B cell (primary cell): ENCODE measurements at regions not wholly inside any gene's neighbourhood (a gene's known extent, or its start where the extent isn't known, plus 50 kb on each side); places are given as distances from the start of the nearest gene placed in this dataset.

ENCODE experiments used
- ATAC-seq: fragments of 200-7000 bp; cut with Tn5 transposase; one replicate; pipeline ENCODE4 v1.10.0; 2021; ENCODE audit warnings: low read depth, mild to moderate bottlenecking, moderate number of reproducible peaks, moderate library complexity
- CTCF ChIA-PET: fragments of 350-600 bp; sonication (Branson Sonifier 250); formaldehyde crosslinking; loops from one replicate; lab custom pipeline; 2021; ENCODE audit warnings: antibody characterized with exemption, inconsistent platforms; lab: Charles Lee
- POLR2A ChIA-PET: fragments of 350-600 bp; sonication (Branson Sonifier 250); formaldehyde crosslinking; loops from one replicate; lab custom pipeline; 2021; ENCODE audit warnings: antibody characterized with exemption; lab: Charles Lee
- DNase-seq: peaks from one replicate; pipeline ENCODE4 v3.0.0; 2013
- H2AFZ ChIP-seq: 2 replicates; pipeline ENCODE4 v1.6.1; 2012; ENCODE audit warnings: mild to moderate bottlenecking, low read depth, low read length; ENCODE audit not compliant: insufficient read depth, poor library complexity, severe bottlenecking
- H3K27ac ChIP-seq, 2 donors: 1 replicate in 1 of 2; 2 replicates in 1 of 2; pipeline ENCODE4 v1.5.1; 2012 to 2013; ENCODE audit warnings: low read length in 2 of 2, mild to moderate bottlenecking in 2 of 2, moderate library complexity in 1 of 2
- H3K27me3 ChIP-seq, 4 experiments: fragments of 200-600 bp in 1 of 4; sonication (generic) in 1 of 4; replicated peaks in 1 of 4; 1 replicate in 2 of 4; 2 replicates in 2 of 4; pipeline versions ENCODE4 v1.6.1 to v1.7.0; 2013 to 2016; ENCODE audit warnings: low read length in 3 of 4, mild to moderate bottlenecking in 2 of 4, mixed read lengths in 1 of 4, moderate library complexity in 1 of 4; ENCODE audit not compliant: insufficient read depth in 4 of 4, control insufficient read depth in 3 of 4; ENCODE audit errors: control extremely low read depth in 1 of 4
- H3K36me3 ChIP-seq, 2 experiments: replicated peaks in 1 of 2; 1 replicate in 1 of 2; 2 replicates in 1 of 2; pipeline versions ENCODE4 v1.6.1 to v1.7.1; 2013; ENCODE audit warnings: low read length in 1 of 2; ENCODE audit not compliant: insufficient read depth in 2 of 2, control insufficient read depth in 1 of 2; ENCODE audit errors: control extremely low read depth in 1 of 2, extremely low read depth in 1 of 2
- H3K4me1 ChIP-seq, 2 donors: fragments of 200-600 bp in 1 of 2; sonication (generic) in 1 of 2; 1 replicate in 1 of 2; 2 replicates in 1 of 2; pipeline versions ENCODE4 v1.5.1 to v1.6.1; 2013 to 2017; ENCODE audit warnings: low read length in 2 of 2; ENCODE audit not compliant: control insufficient read depth in 2 of 2, insufficient read depth in 2 of 2
- H3K4me2 ChIP-seq: replicated peaks from 2 replicates; pipeline ENCODE3; 2012; ENCODE audit warnings: mild to moderate bottlenecking, low read depth, low read length; ENCODE audit not compliant: poor library complexity, severe bottlenecking
- H3K4me3 ChIP-seq, 5 experiments: fragments of 200-600 bp in 1 of 5; sonication (generic) in 1 of 5; 1 replicate in 3 of 5; 2 replicates in 2 of 5; pipeline versions ENCODE4 v1.5.1 to v1.7.0; 2011 to 2016; ENCODE audit warnings: low read length in 4 of 5, mild to moderate bottlenecking in 4 of 5, low read depth in 2 of 5, control low read depth in 1 of 5, moderate library complexity in 1 of 5; ENCODE audit not compliant: insufficient read depth in 1 of 5; ENCODE audit errors: control extremely low read depth in 1 of 5, extremely low read depth in 1 of 5
- H3K79me2 ChIP-seq: fragments of 200-600 bp; sonication (generic); one replicate; pipeline ENCODE4 v1.6.0; 2016; ENCODE audit warnings: low read length; ENCODE audit not compliant: control insufficient read depth, insufficient read depth
- H3K9ac ChIP-seq: fragments of 200-600 bp; sonication (generic); 2 replicates; pipeline ENCODE4 v1.6.1; 2017; ENCODE audit warnings: mild to moderate bottlenecking, low read length, moderate library complexity
- H3K9me3 ChIP-seq, 3 donors: one replicate each; pipeline versions ENCODE4 v1.6.1 to v1.7.1; 2013; ENCODE audit warnings: low read length in 2 of 3; ENCODE audit not compliant: control insufficient read depth in 2 of 3, insufficient read depth in 1 of 3; ENCODE audit errors: control extremely low read depth in 1 of 3
- H4K20me1 ChIP-seq: 2 replicates; pipeline ENCODE4 v1.6.0; 2012; ENCODE audit warnings: mild to moderate bottlenecking, low read length; ENCODE audit not compliant: insufficient read depth, control insufficient read depth, poor library complexity, severe bottlenecking
- H3K27ac Mint-ChIP-seq: one replicate; pipeline ENCODE4 v1.8.0; 2021; ENCODE audit warnings: mixed read lengths
- H3K27me3 Mint-ChIP-seq: one replicate; pipeline ENCODE4 v1.8.0; 2021; ENCODE audit warnings: mixed read lengths
- H3K4me1 Mint-ChIP-seq: one replicate; pipeline ENCODE4 v1.8.0; 2021; ENCODE audit warnings: mixed read lengths
- H3K4me3 Mint-ChIP-seq: one replicate; pipeline ENCODE4 v1.8.0; 2021; ENCODE audit warnings: mixed read lengths
- H3K9me3 Mint-ChIP-seq: one replicate; pipeline ENCODE4 v1.8.0; 2022; ENCODE audit warnings: mixed read lengths; ENCODE audit not compliant: insufficient read depth
- CTCF ChIP-seq: fragments of 200-600 bp; IDR thresholded peaks from one replicate; pipeline ENCODE4 v1.8.0; 2022; ENCODE audit warnings: antibody characterized with exemption, mild to moderate bottlenecking
- EZH2 ChIP-seq: IDR thresholded peaks from 2 replicates; pipeline ENCODE4 v1.6.1; 2012; ENCODE audit warnings: borderline replicate concordance, low read depth, mild to moderate bottlenecking, moderate library complexity, low read length; ENCODE audit not compliant: insufficient read depth, poor library complexity, severe bottlenecking
- WGBS: methylation state at CpG from one replicate; pipeline ENCODE4 v1.1.5; 2013; ENCODE audit warnings: missing lambda C conversion rate; ENCODE audit not compliant: insufficient coverage; 5-methylcytosine and 5-hydroxymethylcytosine counted together
- intact Hi-C: fragments of 100-400 bp; cut with micrococcal nuclease; formaldehyde crosslinking; loops from one replicate; pipeline ENCODE4 v1.10.0; 2022

- ChIA-PET CTCF (no interaction called here), POLR2A (interaction anchor here (0.7 kb wide), 1 partner anchor 219 kb away, joined by 6 read pairs; no protein-coding TSS in a partner anchor)
- H3K9me3 ChIP-seq = peaks cover 0 to 2% (median 0%) of the 10 kb centered on the region in 3 donors
- DNase-seq (no peak), ATAC-seq (no peak)
- no peaks in the 10 kb centered on the region for H3K36me3 ChIP-seq
- no peak overlapping the region for H3K27ac ChIP-seq
- Mint-ChIP-seq H3K4me3 (no peak overlapping the region), H3K27ac (no peak overlapping the region), H3K9me3 (no peaks in the 10 kb centered on the region), H3K4me1 (no peaks in the 10 kb centered on the region), H3K27me3 (no peaks in the 10 kb centered on the region)
- intact Hi-C loops = no loop called here
- H3K79me2 ChIP-seq = no peaks in the 10 kb centered on the region
- H3K9ac ChIP-seq = no peak overlapping the region
- no peak for TF ChIP-seq CTCF
- TF ChIP-seq EZH2 = no peak
- H2AFZ ChIP-seq = no peak overlapping the region
- WGBS = 100% methylated on average over 1 of the region's 2 CpGs
- H3K27me3 ChIP-seq = no peaks in the 10 kb centered on the region
- no peaks in the 10 kb centered on the region for H4K20me1 ChIP-seq
- H3K4me3 ChIP-seq = no peak overlapping the region
- no peak overlapping the region for H3K4me2 ChIP-seq
- no peaks in the 10 kb centered on the region for H3K4me1 ChIP-seq
These were observed 67.5 kb upstream of the PRL start for GRCh38 chr6:22364306-22364705.

DNA sequence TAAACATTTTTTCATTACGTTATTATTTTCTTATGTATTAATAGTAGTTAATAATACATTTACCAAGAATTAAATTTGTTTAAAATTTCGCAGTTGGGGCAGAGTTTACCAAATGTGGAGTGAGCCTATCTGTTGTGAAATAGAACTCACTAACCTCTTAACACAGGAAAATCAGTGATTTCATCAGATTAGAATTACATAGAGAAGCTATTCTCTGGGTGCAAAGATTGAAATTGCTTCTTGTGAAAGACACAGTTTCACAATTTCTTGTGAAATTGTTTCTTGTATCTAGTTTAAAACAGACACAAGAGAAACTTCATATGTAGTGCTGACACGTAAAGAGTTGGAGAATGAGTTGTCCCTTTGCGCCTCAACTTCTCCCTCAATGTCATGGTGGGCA, 69.4 kb upstream of the PRL start:
- H3K9me3 Mint-ChIP-seq = no peaks in the 10 kb centered on the region
- H3K9ac ChIP-seq = no peak overlapping the region
- H3K27me3 Mint-ChIP-seq = no peaks in the 10 kb centered on the region

More for the DNA sequence above, 69.4 kb upstream of the PRL start:
- ChIA-PET POLR2A (no interaction called here), CTCF (no interaction called here)
- Histone ChIP-seq H3K9me3 (peaks cover 0 to 2% (median 0%) of the 10 kb centered on the region in 3 donors), H3K36me3 (no peaks in the 10 kb centered on the region), H3K79me2 (no peaks in the 10 kb centered on the region), H3K4me3 (no peak overlapping the region), H3K27ac (no peak overlapping the region), H3K4me2 (no peak overlapping the region), H4K20me1 (no peaks in the 10 kb centered on the region), H3K27me3 (no peaks in the 10 kb centered on the region), H2AFZ (no peak overlapping the region), H3K4me1 (no peaks in the 10 kb centered on the region)
- ATAC-seq (no peak), DNase-seq (no peak)
- no peaks in the 10 kb centered on the region for H3K4me1 Mint-ChIP-seq
- no peak overlapping the region for H3K4me3 Mint-ChIP-seq
- intact Hi-C loops = no loop called here
- TF ChIP-seq EZH2 = no peak
- TF ChIP-seq CTCF = no peak
- no peak overlapping the region for H3K27ac Mint-ChIP-seq
- no CpG with 5 or more reads among the region's 4 CpGs for WGBS
